Parathyroid adenoma (tissue), 2 donors: ENCODE measurements at regions not wholly inside any gene's neighbourhood (a gene's known extent, or its start where the extent isn't known, plus 50 kb on each side); places are given as distances from the start of the nearest gene placed in this dataset.
"Not testable (repeated sequence)": the region's sequence is repeated elsewhere in the genome, so short reads cannot be mapped to it uniquely, and the experiment has no call there.

ENCODE experiments used
- H2AFZ ChIP-seq: fragments of 300-600 bp; sonication (generic); one replicate; pipeline ENCODE4 v1.7.0; 2017; ENCODE audit warnings: antibody characterized with exemption, mild to moderate bottlenecking
- H3K27ac ChIP-seq: fragments of 300-600 bp; sonication (generic); one replicate; pipeline ENCODE4 v1.7.0; 2017
- H3K27me3 ChIP-seq: fragments of 300-600 bp; sonication (generic); one replicate; pipeline ENCODE4 v1.7.0; 2017; ENCODE audit warnings: low read length; ENCODE audit not compliant: control insufficient read depth, insufficient read depth
- H3K36me3 ChIP-seq: fragments of 300-600 bp; sonication (generic); one replicate; pipeline ENCODE4 v1.7.0; 2017; ENCODE audit warnings: low read length; ENCODE audit not compliant: control insufficient read depth, insufficient read depth
- H3K4me1 ChIP-seq: fragments of 300-600 bp; sonication (generic); one replicate; pipeline ENCODE4 v1.7.0; 2017; ENCODE audit warnings: control low read depth
- H3K4me2 ChIP-seq: fragments of 300-600 bp; sonication (generic); one replicate; pipeline ENCODE4 v1.7.0; 2017; ENCODE audit warnings: low read length
- H3K4me3 ChIP-seq: fragments of 300-600 bp; sonication (generic); one replicate; pipeline ENCODE4 v1.7.0; 2017; ENCODE audit warnings: low read depth, low read length
- H3K79me2 ChIP-seq: fragments of 300-600 bp; sonication (generic); one replicate; pipeline ENCODE4 v1.7.0; 2017; ENCODE audit warnings: control low read depth
- H3K9ac ChIP-seq: fragments of 300-600 bp; sonication (generic); one replicate; pipeline ENCODE4 v1.7.0; 2017; ENCODE audit warnings: mild to moderate bottlenecking
- H3K9me3 ChIP-seq: fragments of 300-600 bp; sonication (generic); one replicate; pipeline ENCODE4 v1.7.0; 2017; ENCODE audit warnings: low read length; ENCODE audit not compliant: control insufficient read depth
- TF ChIP-seq, protein P1 (sequence below): fragments of 300-600 bp; sonication (generic); IDR thresholded peaks from one replicate; pipeline ENCODE4 v1.7.0; 2017; ENCODE audit warnings: antibody characterized with exemption, mild to moderate bottlenecking
- donor health status: primary hyperparathyroidism.

DNA sequence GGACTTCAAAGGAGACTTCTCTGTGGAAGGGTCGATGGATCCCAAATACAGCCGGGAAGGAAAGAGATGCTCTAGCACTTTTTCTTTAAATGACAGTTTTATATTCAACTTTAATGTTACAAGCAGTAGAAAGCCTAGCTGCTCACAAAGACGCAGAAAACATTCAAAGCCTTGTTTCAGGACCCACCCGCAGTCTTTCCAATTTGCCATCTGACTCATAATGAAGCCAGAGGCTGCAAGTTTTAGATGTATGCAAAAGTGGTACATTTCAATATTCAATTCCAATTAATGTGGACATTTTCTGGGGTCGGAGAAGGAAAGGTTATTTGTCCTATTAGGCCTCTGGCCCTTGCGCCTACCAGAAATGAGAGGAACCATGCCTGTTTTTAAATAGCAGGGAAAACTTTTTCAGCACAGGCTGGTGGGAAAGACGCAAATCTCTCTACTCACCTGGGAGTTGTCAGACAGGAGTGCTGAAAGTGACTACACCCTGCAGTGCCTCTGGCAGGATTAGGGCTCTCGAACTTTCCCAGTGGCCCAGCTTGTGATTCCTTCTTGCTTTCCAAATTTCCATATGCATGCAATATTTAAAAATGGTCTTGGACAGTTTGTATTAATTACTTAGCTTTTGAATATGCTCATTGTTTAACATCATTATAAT is 117.4 kb upstream of the MBNL1 start:
- H3K36me3 ChIP-seq, result no peaks in the 10 kb centered on the region
- H3K27me3 ChIP-seq, result no peaks in the 10 kb centered on the region
- no peaks in the 10 kb centered on the region for H3K4me1 ChIP-seq
- TF ChIP-seq, protein P1, sequence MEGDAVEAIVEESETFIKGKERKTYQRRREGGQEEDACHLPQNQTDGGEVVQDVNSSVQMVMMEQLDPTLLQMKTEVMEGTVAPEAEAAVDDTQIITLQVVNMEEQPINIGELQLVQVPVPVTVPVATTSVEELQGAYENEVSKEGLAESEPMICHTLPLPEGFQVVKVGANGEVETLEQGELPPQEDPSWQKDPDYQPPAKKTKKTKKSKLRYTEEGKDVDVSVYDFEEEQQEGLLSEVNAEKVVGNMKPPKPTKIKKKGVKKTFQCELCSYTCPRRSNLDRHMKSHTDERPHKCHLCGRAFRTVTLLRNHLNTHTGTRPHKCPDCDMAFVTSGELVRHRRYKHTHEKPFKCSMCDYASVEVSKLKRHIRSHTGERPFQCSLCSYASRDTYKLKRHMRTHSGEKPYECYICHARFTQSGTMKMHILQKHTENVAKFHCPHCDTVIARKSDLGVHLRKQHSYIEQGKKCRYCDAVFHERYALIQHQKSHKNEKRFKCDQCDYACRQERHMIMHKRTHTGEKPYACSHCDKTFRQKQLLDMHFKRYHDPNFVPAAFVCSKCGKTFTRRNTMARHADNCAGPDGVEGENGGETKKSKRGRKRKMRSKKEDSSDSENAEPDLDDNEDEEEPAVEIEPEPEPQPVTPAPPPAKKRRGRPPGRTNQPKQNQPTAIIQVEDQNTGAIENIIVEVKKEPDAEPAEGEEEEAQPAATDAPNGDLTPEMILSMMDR, result no peak
- no peaks in the 10 kb centered on the region for H3K79me2 ChIP-seq
- H3K4me2 ChIP-seq, result no peak overlapping the region
- no peak overlapping the region for H3K4me3 ChIP-seq
- no peak overlapping the region for H3K27ac ChIP-seq
- H3K9me3 ChIP-seq, result no peaks in the 10 kb centered on the region
- H3K9ac ChIP-seq, result no peak overlapping the region
- H2AFZ ChIP-seq, result no peak overlapping the region

DNA sequence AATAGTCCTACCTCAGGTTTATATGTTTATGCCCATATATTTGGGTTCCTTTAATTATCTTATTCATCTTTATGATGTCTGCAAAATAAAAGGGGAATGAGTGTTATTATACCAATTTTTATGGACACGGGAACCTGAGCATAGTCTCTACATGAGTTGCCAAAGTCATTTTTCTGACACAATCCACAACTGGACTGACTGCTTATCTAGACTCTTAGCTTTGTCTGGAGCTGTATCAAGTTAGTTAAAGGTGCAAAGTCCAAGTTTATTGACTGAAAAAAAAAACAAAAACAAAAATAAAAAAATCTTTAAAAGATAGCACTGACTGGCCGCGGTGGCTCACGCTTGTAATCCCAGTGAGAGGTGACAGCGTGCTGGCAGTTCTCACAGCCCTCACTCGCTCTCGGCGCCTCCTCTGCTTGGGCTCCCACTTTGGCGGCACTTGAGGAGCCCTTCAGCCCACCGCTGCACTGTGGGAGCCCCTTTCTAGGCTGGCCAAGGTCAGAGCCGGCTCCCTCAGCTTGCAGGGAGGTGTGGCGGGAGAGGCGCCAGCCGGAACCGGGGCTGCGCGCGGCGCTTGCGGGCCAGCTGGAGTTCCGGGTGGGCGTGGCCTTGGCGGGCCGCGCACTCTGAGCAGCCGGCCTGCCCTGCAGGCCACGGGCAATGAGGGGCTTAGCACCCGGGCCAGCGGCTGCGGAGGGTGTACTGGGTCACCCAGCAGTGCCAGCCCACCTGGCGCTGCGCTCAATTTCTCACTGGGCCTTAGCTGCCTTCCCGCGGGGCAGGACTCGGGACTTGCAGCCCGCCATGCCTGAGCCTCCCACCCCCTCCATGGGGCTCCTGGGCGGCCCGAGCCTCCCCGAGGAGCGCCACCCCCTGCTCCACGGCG is 116.6 kb upstream of the MBNL1 start:
- not testable (repeated sequence) for H3K9me3 ChIP-seq, H3K36me3 ChIP-seq, H3K27ac ChIP-seq, H3K4me3 ChIP-seq, H3K79me2 ChIP-seq, H3K9ac ChIP-seq, H3K4me1 ChIP-seq, H3K27me3 ChIP-seq, H3K4me2 ChIP-seq, H2AFZ ChIP-seq

DNA sequence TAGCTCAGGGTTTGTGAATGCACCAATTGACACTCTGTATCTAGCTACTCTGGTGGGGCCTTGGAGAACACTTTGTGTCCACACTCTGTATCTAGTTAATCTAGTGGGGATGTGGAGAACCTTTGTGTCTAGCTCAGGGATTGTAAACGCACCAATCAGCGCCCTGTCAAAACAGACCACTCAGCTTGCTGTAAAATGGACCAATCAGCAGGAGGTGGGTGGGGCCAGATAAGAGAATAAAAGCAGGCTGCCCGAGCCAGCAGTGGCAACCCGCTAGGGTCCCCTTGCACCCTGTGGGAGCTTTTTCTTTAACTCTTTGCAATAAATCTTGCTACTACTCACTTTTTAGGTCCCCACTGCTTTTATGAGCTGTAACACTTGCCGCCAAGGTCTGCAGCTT is 115.6 kb upstream of the MBNL1 start:
- H3K9ac ChIP-seq, H3K27me3 ChIP-seq, H3K4me2 ChIP-seq, H3K36me3 ChIP-seq, H3K4me1 ChIP-seq, H3K79me2 ChIP-seq, H3K9me3 ChIP-seq, H3K4me3 ChIP-seq, H3K27ac ChIP-seq, H2AFZ ChIP-seq: not testable (repeated sequence)

DNA sequence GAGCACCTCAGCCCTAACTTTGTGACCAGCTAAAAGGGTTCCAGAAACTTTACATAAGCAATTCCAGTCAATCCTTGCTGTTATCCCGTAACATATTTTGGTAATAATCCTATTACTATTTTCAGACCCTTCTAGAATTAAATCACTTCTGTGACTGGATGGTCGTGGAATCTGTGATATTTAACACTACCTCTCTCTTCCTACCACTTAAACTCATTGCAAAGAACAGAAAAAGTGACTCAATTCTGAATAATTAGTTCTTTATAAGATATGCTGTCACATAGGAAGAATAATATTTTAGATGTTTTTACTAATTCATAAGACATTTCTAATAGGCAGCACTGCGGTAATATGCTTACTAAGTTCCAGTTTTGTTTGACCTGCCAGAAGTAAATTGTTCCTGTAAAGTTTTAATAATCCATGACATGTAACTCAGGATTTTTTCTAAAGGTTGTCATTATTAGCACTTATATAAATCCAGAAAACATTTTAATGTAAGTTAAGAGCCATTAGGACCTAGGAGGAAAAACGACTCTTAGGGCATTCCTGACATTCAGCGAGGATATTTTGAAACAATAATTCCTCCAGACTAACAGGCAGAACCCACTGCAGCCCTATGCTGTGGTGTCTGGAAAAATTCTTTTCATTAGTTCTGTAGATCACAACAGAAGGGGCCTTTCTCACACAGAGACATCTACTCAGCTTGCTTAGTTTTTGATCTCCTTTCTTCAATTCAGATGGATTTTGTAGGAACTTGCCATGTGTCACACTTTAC is 113.3 kb upstream of the MBNL1 start:
- Histone ChIP-seq H3K36me3 (no peaks in the 10 kb centered on the region), H3K9me3 (no peaks in the 10 kb centered on the region), H3K4me2 (no peak overlapping the region), H2AFZ (no peak overlapping the region), H3K9ac (no peak overlapping the region), H3K27ac (no peak overlapping the region), H3K4me1 (no peaks in the 10 kb centered on the region), H3K27me3 (no peaks in the 10 kb centered on the region), H3K4me3 (no peak overlapping the region), H3K79me2 (no peaks in the 10 kb centered on the region)
- TF ChIP-seq, protein P1, result no peak

DNA sequence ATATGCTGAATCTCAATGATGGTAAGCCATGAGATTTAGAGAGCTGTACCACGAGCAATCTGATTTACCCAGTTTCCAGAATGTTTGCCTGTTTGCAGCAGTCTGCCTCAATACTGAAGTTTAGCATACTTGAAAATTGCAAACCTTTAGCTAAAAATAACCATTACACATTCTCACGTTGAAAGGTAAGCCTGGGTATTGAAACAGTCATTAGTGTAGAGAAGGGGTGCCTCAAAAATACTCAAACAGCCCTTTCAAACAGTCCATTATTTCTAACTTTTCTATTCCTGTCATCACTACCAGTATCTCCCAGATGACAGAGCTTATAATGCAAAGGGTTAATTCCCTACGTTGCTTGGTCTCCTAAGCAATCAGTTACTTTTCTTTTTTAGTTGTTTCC is 111.8 kb upstream of the MBNL1 start:
- TF ChIP-seq, protein P1, result no peak
- H3K4me3 ChIP-seq, result no peak overlapping the region
- H3K4me1 ChIP-seq, result no peaks in the 10 kb centered on the region
- H3K9ac ChIP-seq, result no peak overlapping the region
- H3K27ac ChIP-seq, result no peak overlapping the region
- no peak overlapping the region for H3K4me2 ChIP-seq
- no peaks in the 10 kb centered on the region for H3K9me3 ChIP-seq
- H3K27me3 ChIP-seq, result no peaks in the 10 kb centered on the region
- H2AFZ ChIP-seq, result no peak overlapping the region
- H3K36me3 ChIP-seq, result no peaks in the 10 kb centered on the region
- H3K79me2 ChIP-seq, result no peaks in the 10 kb centered on the region
